ENCODE measurements at regions not wholly inside any gene's neighbourhood (a gene's known extent, or its start where the extent isn't known, plus 50 kb on each side); places are given as distances from the start of the nearest gene placed in this dataset.

DNA sequence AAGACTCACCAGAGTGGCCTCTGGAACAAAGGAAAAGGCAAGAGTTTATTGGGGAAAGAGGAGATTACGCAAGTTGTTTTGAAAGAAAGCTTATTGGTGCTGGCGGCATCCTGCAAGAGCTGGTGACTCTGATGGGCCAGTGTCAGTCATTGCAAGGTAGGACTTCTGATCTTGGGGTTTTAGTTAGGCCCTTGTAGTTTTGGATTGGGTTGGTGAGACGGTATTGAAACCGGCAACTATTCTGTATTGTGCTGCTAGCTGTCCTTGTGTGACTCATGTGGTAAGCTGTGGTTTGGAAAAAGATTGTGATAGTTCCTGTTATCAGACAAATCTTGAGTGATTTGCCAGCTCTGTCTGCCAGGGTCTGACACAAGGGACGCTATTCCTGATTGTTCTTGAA is 159.1 kb upstream of the PIEZO2 start:
- H3K4me3 ChIP-seq (ENCODE audit: low read depth, low read length) = no peak overlapping the region
- TF ChIP-seq, protein P1, sequence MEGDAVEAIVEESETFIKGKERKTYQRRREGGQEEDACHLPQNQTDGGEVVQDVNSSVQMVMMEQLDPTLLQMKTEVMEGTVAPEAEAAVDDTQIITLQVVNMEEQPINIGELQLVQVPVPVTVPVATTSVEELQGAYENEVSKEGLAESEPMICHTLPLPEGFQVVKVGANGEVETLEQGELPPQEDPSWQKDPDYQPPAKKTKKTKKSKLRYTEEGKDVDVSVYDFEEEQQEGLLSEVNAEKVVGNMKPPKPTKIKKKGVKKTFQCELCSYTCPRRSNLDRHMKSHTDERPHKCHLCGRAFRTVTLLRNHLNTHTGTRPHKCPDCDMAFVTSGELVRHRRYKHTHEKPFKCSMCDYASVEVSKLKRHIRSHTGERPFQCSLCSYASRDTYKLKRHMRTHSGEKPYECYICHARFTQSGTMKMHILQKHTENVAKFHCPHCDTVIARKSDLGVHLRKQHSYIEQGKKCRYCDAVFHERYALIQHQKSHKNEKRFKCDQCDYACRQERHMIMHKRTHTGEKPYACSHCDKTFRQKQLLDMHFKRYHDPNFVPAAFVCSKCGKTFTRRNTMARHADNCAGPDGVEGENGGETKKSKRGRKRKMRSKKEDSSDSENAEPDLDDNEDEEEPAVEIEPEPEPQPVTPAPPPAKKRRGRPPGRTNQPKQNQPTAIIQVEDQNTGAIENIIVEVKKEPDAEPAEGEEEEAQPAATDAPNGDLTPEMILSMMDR (IDR thresholded peaks at IDR 0.05; ENCODE audit: borderline replicate concordance, insufficient read depth, low read depth, low read length) = no peak

DNA sequence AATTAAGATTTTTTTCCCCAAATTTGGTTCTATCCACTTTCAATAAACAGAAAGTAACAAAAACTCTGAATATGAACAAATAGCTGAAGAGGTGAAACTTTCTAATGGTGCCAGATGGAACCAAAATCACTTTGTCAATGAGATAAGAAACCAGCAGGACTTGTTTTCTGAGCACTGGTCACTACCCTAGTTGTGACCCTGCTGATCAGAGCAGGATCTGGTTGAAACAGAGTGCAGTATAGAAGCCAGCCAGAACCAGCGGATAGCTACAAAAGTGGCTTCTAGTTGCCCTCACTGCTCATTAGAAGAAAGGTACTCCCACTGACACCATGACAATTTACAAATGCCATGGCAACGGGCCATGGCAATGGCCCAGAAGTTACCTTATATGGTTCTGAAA is 158.3 kb upstream of the PIEZO2 start:
- H3K4me3 ChIP-seq (ENCODE audit: low read depth, low read length) = no peak overlapping the region
- TF ChIP-seq, protein P1 (IDR thresholded peaks at IDR 0.05; ENCODE audit: borderline replicate concordance, insufficient read depth, low read depth, low read length) = no peak

DNA sequence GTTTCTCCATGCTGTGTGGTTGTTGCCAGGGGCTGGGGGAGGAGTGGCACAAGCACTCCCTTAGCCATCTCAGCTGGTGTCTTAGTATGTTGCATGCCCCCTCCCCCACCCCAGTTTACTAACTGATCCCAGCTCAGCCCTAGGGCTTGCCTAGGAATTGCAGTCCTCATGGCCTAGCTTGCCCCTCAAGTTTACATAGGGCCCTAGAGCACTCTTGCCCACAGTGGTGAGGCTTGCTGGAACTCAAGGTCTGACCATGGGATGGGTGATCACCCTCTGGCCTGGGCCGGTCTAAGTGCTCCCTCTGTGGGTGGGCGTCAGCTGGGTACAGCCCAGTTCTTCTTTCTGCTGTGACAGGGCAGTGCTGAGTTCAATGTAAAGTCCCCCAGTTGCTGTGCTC is 156.1 kb upstream of the PIEZO2 start:
- TF ChIP-seq, protein P1 (IDR thresholded peaks at IDR 0.05; ENCODE audit: borderline replicate concordance, insufficient read depth, low read depth, low read length) = no peak
- no peak overlapping the region for H3K4me3 ChIP-seq (ENCODE audit: low read depth, low read length)

DNA sequence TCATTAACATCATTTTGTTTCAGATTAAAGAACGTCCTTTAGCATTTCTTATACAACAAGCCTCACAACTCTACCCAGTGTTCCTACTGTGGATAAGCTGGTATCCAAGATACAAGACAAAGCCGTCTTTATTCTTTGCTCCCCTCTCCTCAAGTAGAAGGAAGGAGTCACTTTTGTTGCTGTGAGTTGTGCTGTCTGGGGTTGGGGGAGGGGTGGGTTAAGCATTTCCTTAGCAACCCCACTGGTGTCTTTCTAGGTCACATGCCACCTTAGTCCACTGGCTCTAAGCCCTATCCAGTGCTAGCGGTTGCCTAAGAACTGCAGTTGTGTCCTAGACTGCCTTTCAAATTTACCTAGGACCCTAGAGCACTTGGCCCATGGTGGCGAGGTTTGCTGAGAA is 155.6 kb upstream of the PIEZO2 start:
- TF ChIP-seq, protein P1 (IDR thresholded peaks at IDR 0.05; ENCODE audit: borderline replicate concordance, insufficient read depth, low read depth, low read length) = no peak

DNA sequence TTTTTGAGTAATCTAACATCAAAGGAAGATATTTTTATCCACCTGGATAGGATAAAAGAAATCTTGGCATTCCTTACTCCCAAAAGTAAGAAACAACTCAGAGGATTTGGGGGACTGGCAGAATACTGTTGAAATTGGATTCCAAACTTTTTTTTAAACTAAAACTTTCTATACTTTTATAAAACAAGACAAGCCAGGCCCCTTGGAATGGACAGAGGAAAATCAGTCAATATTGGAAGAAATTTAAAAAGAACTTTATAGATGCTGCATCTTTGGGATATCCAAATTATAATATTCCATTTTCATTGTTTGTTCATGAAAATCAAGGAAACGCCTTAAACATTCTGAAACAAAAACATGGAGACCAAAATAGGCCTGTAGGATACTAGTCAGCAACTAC is 147.6 kb upstream of the PIEZO2 start:
- H3K4me3 ChIP-seq (ENCODE audit: low read depth, low read length) = no peak overlapping the region
- TF ChIP-seq, protein P1 (IDR thresholded peaks at IDR 0.05; ENCODE audit: borderline replicate concordance, insufficient read depth, low read depth, low read length) = no peak

More for the DNA sequence above, 155.6 kb upstream of the PIEZO2 start:
- H3K4me3 ChIP-seq (ENCODE audit: low read depth, low read length) = no peak overlapping the region

DNA sequence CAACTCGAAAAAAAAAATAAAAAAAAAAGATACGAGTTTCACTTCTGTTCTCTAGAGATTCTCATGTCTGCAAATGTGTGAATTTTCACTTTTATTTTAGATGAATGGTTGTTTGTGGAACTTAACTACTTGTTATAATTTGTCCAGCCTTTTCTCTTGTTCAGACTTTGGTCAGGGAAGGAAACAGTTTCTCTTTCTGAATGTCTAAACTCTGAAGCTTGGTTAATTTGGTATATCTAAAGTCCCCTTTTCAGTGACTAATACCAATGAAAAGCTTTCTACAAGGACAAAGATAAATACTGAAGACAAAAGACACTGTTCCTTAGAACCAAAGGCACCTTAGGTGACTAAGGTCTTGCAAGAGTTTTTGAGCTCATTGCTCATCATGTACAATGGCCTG is 144.4 kb upstream of the PIEZO2 start:
- TF ChIP-seq, protein P1 (IDR thresholded peaks at IDR 0.05; ENCODE audit: borderline replicate concordance, insufficient read depth, low read depth, low read length) = no peak
- H3K4me3 ChIP-seq (ENCODE audit: low read depth, low read length) = no peak overlapping the region

DNA sequence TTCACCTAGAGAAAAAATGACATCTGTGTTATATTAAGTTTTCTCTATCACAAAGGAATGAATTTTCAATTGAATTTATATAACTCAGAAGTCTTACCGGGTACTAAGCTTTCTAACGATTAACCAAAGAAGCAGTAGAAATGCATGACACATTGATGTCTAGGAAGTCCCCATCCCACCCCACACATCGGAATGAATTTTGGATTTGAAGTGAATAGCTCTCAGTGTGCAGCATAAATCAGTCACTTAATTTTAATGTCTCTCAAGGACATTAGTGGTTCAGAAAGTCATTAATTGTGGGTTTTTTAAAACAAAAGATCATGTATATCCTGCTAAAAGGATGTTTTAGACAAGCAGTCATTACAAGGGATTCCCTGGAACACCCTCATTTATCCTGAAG is 141.4 kb upstream of the PIEZO2 start:
- TF ChIP-seq, protein P1 (IDR thresholded peaks at IDR 0.05; ENCODE audit: borderline replicate concordance, insufficient read depth, low read depth, low read length) = no peak
- H3K4me3 ChIP-seq (ENCODE audit: low read depth, low read length) = no peak overlapping the region

Data from GM12875 (cell line).